ENCODE measurements at regions not wholly inside any gene's neighbourhood (a gene's known extent, or its start where the extent isn't known, plus 50 kb on each side); places are given as distances from the start of the nearest gene placed in this dataset.

- DNase-seq, result no peak
- Mint-ChIP-seq H3K4me3 (no peak overlapping the region), H3K4me1 (peaks cover 0 to 4% (median 3%) of the 10 kb centered on the region in 3 donors), H3K27me3 (peaks cover 16 to 28% (median 23%) of the 10 kb centered on the region in 3 donors), H3K36me3 (no peaks in the 10 kb centered on the region), H3K9me3 (no peaks in the 10 kb centered on the region), H3K27ac (no peak overlapping the region)
- ATAC-seq (ENCODE audit: low read depth in 2 of 2), result no peak
These were observed 136.2 kb upstream of the STMND1 start for GRCh38 chr6:16965689-16966088.

GRCh38 chr6:16964553-16965499 lies 137.0 kb upstream of the STMND1 start:
- Mint-ChIP-seq H3K27me3 (peaks cover 12 to 22% (median 18%) of the 10 kb centered on the region in 3 donors), H3K9me3 (no peaks in the 10 kb centered on the region), H3K36me3 (no peaks in the 10 kb centered on the region), H3K27ac (no peak overlapping the region), H3K4me1 (peaks cover 0 to 4% (median 3%) of the 10 kb centered on the region in 3 donors), H3K4me3 (no peak overlapping the region)
- ATAC-seq (ENCODE audit: low read depth in 2 of 2) (no peak), DNase-seq (no peak)

GRCh38 chr6:16961577-16961976 lies 140.3 kb upstream of the STMND1 start:
- Mint-ChIP-seq H3K36me3 (no peaks in the 10 kb centered on the region), H3K27me3 (peaks cover 11 to 15% (median 12%) of the 10 kb centered on the region in 3 donors), H3K4me3 (no peak overlapping the region), H3K4me1 (peaks cover 0 to 4% (median 3%) of the 10 kb centered on the region in 3 donors), H3K27ac (no peak overlapping the region), H3K9me3 (no peaks in the 10 kb centered on the region)
- DNase-seq (no peak), ATAC-seq (ENCODE audit: low read depth in 2 of 2) (no peak)

- Mint-ChIP-seq H3K4me3 (no peak overlapping the region), H3K27me3 (peaks cover 6 to 19% (median 6%) of the 10 kb centered on the region in 3 donors), H3K27ac (no peak overlapping the region), H3K9me3 (no peaks in the 10 kb centered on the region), H3K36me3 (no peaks in the 10 kb centered on the region), H3K4me1 (peaks cover 0 to 1% (median 1%) of the 10 kb centered on the region in 3 donors)
- DNase-seq, result no peak
- no peak for ATAC-seq (ENCODE audit: low read depth in 2 of 2)
These were observed 142.1 kb upstream of the STMND1 start for GRCh38 chr6:16959789-16960188.

GRCh38 chr6:16956361-16956760 lies 145.5 kb upstream of the STMND1 start:
- H3K4me3 Mint-ChIP-seq, result no peak overlapping the region
- H3K4me1 Mint-ChIP-seq, result no peaks in the 10 kb centered on the region
- H3K27ac Mint-ChIP-seq, result no peak overlapping the region
- no peak for ATAC-seq (ENCODE audit: low read depth in 2 of 2)
- H3K27me3 Mint-ChIP-seq, result peaks cover 0 to 18% (median 0%) of the 10 kb centered on the region in 3 donors
- peaks cover 0 to 8% (median 0%) of the 10 kb centered on the region in 7 donors for H3K9me3 Mint-ChIP-seq
- no peak for DNase-seq
- no peaks in the 10 kb centered on the region for H3K36me3 Mint-ChIP-seq

GRCh38 chr6:16955899-16956298 lies 146.0 kb upstream of the STMND1 start:
- no peak for ATAC-seq (ENCODE audit: low read depth in 2 of 2)
- DNase-seq, result no peak
- Mint-ChIP-seq H3K36me3 (no peaks in the 10 kb centered on the region), H3K9me3 (peaks cover 0 to 8% (median 0%) of the 10 kb centered on the region in 7 donors), H3K27ac (no peak overlapping the region), H3K4me3 (no peak overlapping the region), H3K27me3 (peaks cover 0 to 18% (median 0%) of the 10 kb centered on the region in 3 donors), H3K4me1 (no peaks in the 10 kb centered on the region)

- Mint-ChIP-seq H3K27ac (no peak overlapping the region), H3K27me3 (peaks cover 0 to 18% (median 0%) of the 10 kb centered on the region in 3 donors), H3K4me3 (no peak overlapping the region), H3K4me1 (no peaks in the 10 kb centered on the region), H3K9me3 (peaks cover 0 to 8% (median 0%) of the 10 kb centered on the region in 7 donors), H3K36me3 (no peaks in the 10 kb centered on the region)
- no peak for DNase-seq
- no peak for ATAC-seq (ENCODE audit: low read depth in 2 of 2)
These were observed 147.9 kb upstream of the STMND1 start for GRCh38 chr6:16953905-16954304.

- Mint-ChIP-seq H3K4me3 (no peak overlapping the region), H3K27ac (no peak overlapping the region), H3K27me3 (peaks cover 0 to 18% (median 0%) of the 10 kb centered on the region in 3 donors), H3K9me3 (peaks cover 0 to 8% (median 0%) of the 10 kb centered on the region in 7 donors), H3K4me1 (no peaks in the 10 kb centered on the region), H3K36me3 (no peaks in the 10 kb centered on the region)
- no peak for DNase-seq
- ATAC-seq (ENCODE audit: low read depth in 2 of 2), result no peak
These were observed 148.4 kb upstream of the STMND1 start for GRCh38 chr6:16953446-16953845.

- H3K9me3 Mint-ChIP-seq, result peaks cover 0 to 13% (median 0%) of the 10 kb centered on the region in 7 donors
- no peak for ATAC-seq (ENCODE audit: low read depth in 2 of 2)
- H3K4me1 Mint-ChIP-seq, result no peaks in the 10 kb centered on the region
- H3K4me3 Mint-ChIP-seq, result no peak overlapping the region
- no peaks in the 10 kb centered on the region for H3K36me3 Mint-ChIP-seq
- H3K27me3 Mint-ChIP-seq, result peaks cover 9 to 35% (median 18%) of the 10 kb centered on the region in 3 donors
- no peak overlapping the region for H3K27ac Mint-ChIP-seq
- no peak for DNase-seq
These were observed 150.9 kb upstream of the STMND1 start for GRCh38 chr6:16950825-16951495.

- H3K9me3 Mint-ChIP-seq, result peaks cover 0 to 14% (median 0%) of the 10 kb centered on the region in 7 donors
- no peak overlapping the region for H3K4me3 Mint-ChIP-seq
- H3K36me3 Mint-ChIP-seq, result no peaks in the 10 kb centered on the region
- H3K27me3 Mint-ChIP-seq, result peaks cover 9 to 31% (median 22%) of the 10 kb centered on the region in 3 donors
- no peak overlapping the region for H3K27ac Mint-ChIP-seq
- ATAC-seq (ENCODE audit: low read depth in 2 of 2) (no peak), DNase-seq (no peak)
- no peaks in the 10 kb centered on the region for H3K4me1 Mint-ChIP-seq
These were observed 151.5 kb upstream of the STMND1 start for GRCh38 chr6:16950302-16950701.

GRCh38 chr6:16949716-16950115 lies 152.1 kb upstream of the STMND1 start:
- Mint-ChIP-seq H3K27me3 (peaks cover 9 to 31% (median 22%) of the 10 kb centered on the region in 3 donors), H3K36me3 (no peaks in the 10 kb centered on the region), H3K27ac (no peak overlapping the region), H3K9me3 (peaks cover 0 to 14% (median 0%) of the 10 kb centered on the region in 7 donors), H3K4me3 (no peak overlapping the region), H3K4me1 (no peaks in the 10 kb centered on the region)
- no peak for DNase-seq
- ATAC-seq (ENCODE audit: low read depth in 2 of 2), result no peak

- DNase-seq (no peak), ATAC-seq (ENCODE audit: low read depth in 2 of 2) (no peak)
- Mint-ChIP-seq H3K36me3 (no peaks in the 10 kb centered on the region), H3K4me1 (no peaks in the 10 kb centered on the region), H3K27ac (no peak overlapping the region), H3K4me3 (no peak overlapping the region), H3K27me3 (peaks cover 9 to 30% (median 22%) of the 10 kb centered on the region in 3 donors), H3K9me3 (peaks cover 0 to 14% (median 3%) of the 10 kb centered on the region in 7 donors)
These were observed 153.5 kb upstream of the STMND1 start for GRCh38 chr6:16948396-16948795.

GRCh38 chr6:16947375-16948015 lies 154.4 kb upstream of the STMND1 start:
- H3K36me3 Mint-ChIP-seq, result no peaks in the 10 kb centered on the region
- H3K4me1 Mint-ChIP-seq, result no peaks in the 10 kb centered on the region
- DNase-seq (no peak), ATAC-seq (ENCODE audit: low read depth in 2 of 2) (no peak)
- H3K27me3 Mint-ChIP-seq, result peaks cover 9 to 22% (median 22%) of the 10 kb centered on the region in 3 donors
- no peak overlapping the region for H3K4me3 Mint-ChIP-seq
- peaks cover 0 to 6% (median 3%) of the 10 kb centered on the region in 7 donors for H3K9me3 Mint-ChIP-seq
- no peak overlapping the region for H3K27ac Mint-ChIP-seq
